ENCODE measurements at regions not wholly inside any gene's neighbourhood (a gene's known extent, or its start where the extent isn't known, plus 50 kb on each side); places are given as distances from the start of the nearest gene placed in this dataset.
"Not testable (repeated sequence)": the region's sequence is repeated elsewhere in the genome, so short reads cannot be mapped to it uniquely, and the experiment has no call there.

- H2BK12ac ChIP-seq (ENCODE audit: low read depth, low read length); H2BK120ac ChIP-seq (replicated peaks; ENCODE audit: low read depth, low read length); H3K79me1 ChIP-seq (ENCODE audit: low read depth, low read length); H2AK5ac ChIP-seq (ENCODE audit: low read depth, low read length); H3K14ac ChIP-seq (ENCODE audit: insufficient read length); H2BK5ac ChIP-seq (ENCODE audit: low read depth, low read length); H4K5ac ChIP-seq (ENCODE audit: insufficient read length, low read depth, low read length); H3K9me3 ChIP-seq (ENCODE audit: insufficient read depth in 2 of 2, low read depth in 1 of 2, low read length in 1 of 2); H2BK15ac ChIP-seq (ENCODE audit: low read length); CTCF ChIA-PET (ENCODE audit: partially characterized antibody); H3K18ac ChIP-seq (ENCODE audit: extremely low read depth, low read length); FAIRE-seq; H4K8ac ChIP-seq (ENCODE audit: extremely low read depth, insufficient read depth, low read length); H3K23me2 ChIP-seq (ENCODE audit: low read depth, low read length); H4K20me1 ChIP-seq (replicated peaks in 1 of 2; ENCODE audit: control insufficient read depth in 1 of 2, insufficient read depth in 2 of 2, low read length in 2 of 2); H2BK20ac ChIP-seq (ENCODE audit: low read length); H3K4me1 ChIP-seq (replicated peaks in 1 of 4; ENCODE audit: control insufficient read depth in 3 of 4, insufficient read depth in 4 of 4, low read length in 3 of 4); H3K4me3 ChIP-seq (ENCODE audit: extremely low read depth in 1 of 4, insufficient read depth in 2 of 4, low read depth in 3 of 4, low read length in 4 of 4); DNase-seq (ENCODE audit: low read depth in 1 of 2, low spot score in 2 of 2); H3K56ac ChIP-seq (replicated peaks; ENCODE audit: insufficient read length, low read depth, low read length); H3K4me2 ChIP-seq (ENCODE audit: insufficient read depth in 1 of 2, low read depth in 2 of 2, low read length in 2 of 2); H3K9ac ChIP-seq (replicated peaks in 1 of 4; ENCODE audit: extremely low read depth in 1 of 4, low read depth in 3 of 4, low read length in 3 of 4); H3K27me3 ChIP-seq (replicated peaks in 1 of 4; ENCODE audit: control insufficient read depth in 3 of 4, extremely low read depth in 1 of 4, insufficient read depth in 3 of 4, low read length in 3 of 4); H3K27ac ChIP-seq (ENCODE audit: low read depth, low read length); H3K36me3 ChIP-seq (ENCODE audit: control insufficient read depth in 2 of 4, insufficient read depth in 4 of 4, low read length in 3 of 4); H2AFZ ChIP-seq (ENCODE audit: low read length); H3K4ac ChIP-seq (replicated peaks; ENCODE audit: insufficient read length, low read depth, low read length); H3K79me2 ChIP-seq (ENCODE audit: control insufficient read depth in 1 of 2, insufficient read depth in 2 of 2, low read length in 2 of 2); H3K23ac ChIP-seq (ENCODE audit: insufficient read length); POLR2A ChIA-PET (ENCODE audit: partially characterized antibody); H4K91ac ChIP-seq (replicated peaks; ENCODE audit: insufficient read length, low read length): not testable (repeated sequence)
- WGBS, 2 experiments (ENCODE audit: extremely low coverage in 1 of 2, insufficient coverage in 1 of 2, insufficient read length in 1 of 2, insufficient replicate concordance in 2 of 2, low coverage in 1 of 2, low lambda C conversion rate in 2 of 2, missing lambda C conversion rate in 1 of 2) = 90% methylated on average over 6 of the region's 7 CpGs; no CpG with 5 or more reads in 1 of the 2 experiments
These were observed 512.2 kb upstream of the TBL1XR1 start for GRCh38 chr3:177709470-177709869.
